Astrocyte (in vitro differentiated cells and primary cell): ENCODE measurements at regions not wholly inside any gene's neighbourhood (a gene's known extent, or its start where the extent isn't known, plus 50 kb on each side); places are given as distances from the start of the nearest gene placed in this dataset.

Source experiments
- DNase-seq: peaks from one replicate; pipeline ENCODE4 v3.0.0-alpha.2; 2010; ENCODE audit warnings: low read depth
- FAIRE-seq: peaks from 2 replicates; lab custom pipeline; 2011; peaks lifted over from hg19 to GRCh38; lab: Jason Lieb, UNC
- H2AFZ ChIP-seq: 2 replicates; pipeline ENCODE4 v1.6.0; 2012; ENCODE audit warnings: low read depth, low read length, inconsistent platforms
- H3K27ac ChIP-seq: 2 replicates; pipeline ENCODE4 v1.5.1; 2011; ENCODE audit warnings: low read depth, low read length, inconsistent platforms
- H3K27me3 ChIP-seq: 2 replicates; pipeline ENCODE4 v1.6.0; 2011; ENCODE audit warnings: low read length, inconsistent platforms; ENCODE audit not compliant: insufficient read depth
- H3K36me3 ChIP-seq: 2 replicates; pipeline ENCODE4 v1.5.1; 2011; ENCODE audit warnings: low read length, inconsistent platforms; ENCODE audit not compliant: insufficient read depth
- H3K4me1 ChIP-seq: 2 replicates; pipeline ENCODE4 v1.5.1; 2011; ENCODE audit warnings: low read length, inconsistent platforms; ENCODE audit not compliant: insufficient read depth
- H3K4me2 ChIP-seq: 2 replicates; pipeline ENCODE4 v1.6.0; 2012; ENCODE audit warnings: low read length, inconsistent platforms
- H3K4me3 ChIP-seq: 2 replicates; pipeline ENCODE4 v1.5.1; 2011; ENCODE audit warnings: low read depth, mild to moderate bottlenecking, low read length, inconsistent platforms; ENCODE audit not compliant: insufficient read depth
- H3K79me2 ChIP-seq: 2 replicates; pipeline ENCODE4 v1.6.0; 2012; ENCODE audit warnings: mild to moderate bottlenecking, low read length, inconsistent platforms; ENCODE audit not compliant: insufficient read depth
- H3K9ac ChIP-seq: 2 replicates; pipeline ENCODE4 v1.6.0; 2012; ENCODE audit warnings: mild to moderate bottlenecking, low read length, inconsistent platforms
- H3K9me3 ChIP-seq: 2 replicates; pipeline ENCODE4 v1.5.1; 2012; ENCODE audit warnings: low read depth, mild to moderate bottlenecking, low read length, inconsistent platforms; ENCODE audit not compliant: insufficient read depth
- H4K20me1 ChIP-seq: 2 replicates; pipeline ENCODE4 v1.6.0; 2012; ENCODE audit warnings: low read length, inconsistent platforms; ENCODE audit not compliant: insufficient read depth
- H3K27ac Mint-ChIP-seq: one replicate; pipeline ENCODE4 v1.8.0; 2021; ENCODE audit warnings: mild to moderate bottlenecking, mixed read lengths; ENCODE audit not compliant: unreplicated experiment
- H3K27me3 Mint-ChIP-seq: one replicate; pipeline ENCODE4 v1.8.0; 2021; ENCODE audit warnings: low read depth, mixed read lengths; ENCODE audit not compliant: unreplicated experiment
- H3K36me3 Mint-ChIP-seq: one replicate; pipeline ENCODE4 v1.8.0; 2021; ENCODE audit warnings: low read depth, mixed read lengths; ENCODE audit not compliant: unreplicated experiment
- H3K4me1 Mint-ChIP-seq: one replicate; pipeline ENCODE4 v1.8.0; 2021; ENCODE audit warnings: low read depth, mixed read lengths; ENCODE audit not compliant: unreplicated experiment
- H3K4me3 Mint-ChIP-seq: one replicate; pipeline ENCODE4 v1.8.0; 2021; ENCODE audit warnings: mild to moderate bottlenecking, moderate library complexity, mixed read lengths; ENCODE audit not compliant: unreplicated experiment
- H3K9me3 Mint-ChIP-seq: one replicate; pipeline ENCODE4 v1.8.0; 2021; ENCODE audit warnings: mild to moderate bottlenecking, mixed read lengths; ENCODE audit not compliant: unreplicated experiment
- CTCF ChIP-seq: IDR thresholded peaks from 2 replicates; pipeline ENCODE4 v1.5.1; 2011; ENCODE audit warnings: low read depth, mild to moderate bottlenecking, inconsistent platforms, low read length, moderate library complexity; ENCODE audit not compliant: insufficient read depth
- EZH2 ChIP-seq: IDR thresholded peaks from 2 replicates; pipeline ENCODE4 v1.6.1; 2012; ENCODE audit warnings: mild to moderate bottlenecking, low read length, inconsistent platforms; ENCODE audit not compliant: insufficient read depth

- Histone ChIP-seq H3K79me2 (no peaks in the 10 kb centered on the region), H2AFZ (no peak overlapping the region), H3K9me3 (no peaks in the 10 kb centered on the region), H3K4me1 (no peaks in the 10 kb centered on the region), H3K4me3 (no peak overlapping the region), H3K27me3 (no peaks in the 10 kb centered on the region), H4K20me1 (no peaks in the 10 kb centered on the region), H3K4me2 (no peak overlapping the region), H3K27ac (no peak overlapping the region), H3K36me3 (no peaks in the 10 kb centered on the region), H3K9ac (no peak overlapping the region)
- DNase-seq (no peak), FAIRE-seq (no peak)
- Mint-ChIP-seq H3K4me3 (no peak overlapping the region), H3K4me1 (peaks cover 11% of the 10 kb centered on the region), H3K36me3 (no peaks in the 10 kb centered on the region), H3K27ac (no peak overlapping the region), H3K9me3 (no peaks in the 10 kb centered on the region), H3K27me3 (peaks cover 9% of the 10 kb centered on the region)
- TF ChIP-seq EZH2 (no peak), CTCF (no peak)
These were observed 145.4 kb downstream of the SNX10 start for GRCh38 chr7:26437003-26437532.

- Mint-ChIP-seq H3K4me1 (peaks cover 11% of the 10 kb centered on the region), H3K4me3 (no peak overlapping the region), H3K36me3 (no peaks in the 10 kb centered on the region), H3K9me3 (no peaks in the 10 kb centered on the region), H3K27me3 (peaks cover 9% of the 10 kb centered on the region), H3K27ac (no peak overlapping the region)
- no peak overlapping the region for H3K9ac ChIP-seq
- H3K9me3 ChIP-seq, result no peaks in the 10 kb centered on the region
- DNase-seq (no peak), FAIRE-seq (no peak)
- H2AFZ ChIP-seq, result peak overlapping the region; percentile 16
- H3K4me3 ChIP-seq, result no peak overlapping the region
- no peaks in the 10 kb centered on the region for H3K27me3 ChIP-seq
- TF ChIP-seq CTCF (no peak), EZH2 (no peak)
- no peaks in the 10 kb centered on the region for H3K36me3 ChIP-seq
- no peak overlapping the region for H3K27ac ChIP-seq
- H4K20me1 ChIP-seq, result no peaks in the 10 kb centered on the region
- no peak overlapping the region for H3K4me2 ChIP-seq
- H3K4me1 ChIP-seq, result no peaks in the 10 kb centered on the region
- H3K79me2 ChIP-seq, result no peaks in the 10 kb centered on the region
These were observed 146.4 kb downstream of the SNX10 start for GRCh38 chr7:26438078-26438477.

GRCh38 chr7:26439521-26440232 is 148.0 kb downstream of the SNX10 start:
- Mint-ChIP-seq H3K9me3 (no peaks in the 10 kb centered on the region), H3K4me1 (peaks cover 11% of the 10 kb centered on the region), H3K27ac (no peak overlapping the region), H3K4me3 (no peak overlapping the region), H3K36me3 (no peaks in the 10 kb centered on the region), H3K27me3 (peaks cover 9% of the 10 kb centered on the region)
- H3K9ac ChIP-seq, result no peak overlapping the region
- no peaks in the 10 kb centered on the region for H3K36me3 ChIP-seq
- DNase-seq, result no peak
- no peaks in the 10 kb centered on the region for H4K20me1 ChIP-seq
- H3K9me3 ChIP-seq, result no peaks in the 10 kb centered on the region
- H3K4me2 ChIP-seq, result no peak overlapping the region
- no peaks in the 10 kb centered on the region for H3K27me3 ChIP-seq
- FAIRE-seq, result no peak
- no peak overlapping the region for H3K4me3 ChIP-seq
- H3K27ac ChIP-seq, result no peak overlapping the region
- no peaks in the 10 kb centered on the region for H3K4me1 ChIP-seq
- no peaks in the 10 kb centered on the region for H3K79me2 ChIP-seq
- no peak overlapping the region for H2AFZ ChIP-seq
- TF ChIP-seq CTCF (no peak), EZH2 (no peak)
